ENCODE measurements at regions not wholly inside any gene's neighbourhood (a gene's known extent, or its start where the extent isn't known, plus 50 kb on each side); places are given as distances from the start of the nearest gene placed in this dataset.
"Not testable (repeated sequence)": the region's sequence is repeated elsewhere in the genome, so short reads cannot be mapped to it uniquely, and the experiment has no call there.

- TF ChIP-seq CTCF (IDR thresholded peaks at IDR 0.05) (no peak), POLR2AphosphoS5 (IDR thresholded peaks at IDR 0.05) (no peak), POLR2A (IDR thresholded peaks at IDR 0.05) (no peak), EP300 (IDR thresholded peaks at IDR 0.05) (no peak)
- H3K9me3 ChIP-seq: no peaks in the 10 kb centered on the region
- H3K4me1 ChIP-seq: no peaks in the 10 kb centered on the region
- WGBS, 2 donors (ENCODE audit: low coverage in 1 of 2): 33 to 40% methylated on average over 1 of the region's 1 CpG
- no peak overlapping the region for H3K4me3 ChIP-seq
- H3K27ac ChIP-seq: no peak overlapping the region
- no peaks in the 10 kb centered on the region for H3K27me3 ChIP-seq
- ATAC-seq: no peak
- H3K36me3 ChIP-seq: no peaks in the 10 kb centered on the region
These were observed 863.9 kb upstream of the MANEA start for GRCh38 chr6:94713446-94713845.

GRCh38 chr6:94698773-94699172, 878.6 kb upstream of the MANEA start:
- WGBS, 2 donors (ENCODE audit: low coverage in 1 of 2): 80% methylated on average over 1 of the region's 1 CpG
- H3K4me1 ChIP-seq: no peaks in the 10 kb centered on the region
- no peaks in the 10 kb centered on the region for H3K27me3 ChIP-seq
- no peak for ATAC-seq
- TF ChIP-seq POLR2A (IDR thresholded peaks at IDR 0.05): no peak
- TF ChIP-seq EP300 (IDR thresholded peaks at IDR 0.05): no peak
- TF ChIP-seq CTCF (IDR thresholded peaks at IDR 0.05): no peak
- H3K27ac ChIP-seq: no peak overlapping the region
- no peak overlapping the region for H3K4me3 ChIP-seq
- H3K9me3 ChIP-seq: no peaks in the 10 kb centered on the region
- no peaks in the 10 kb centered on the region for H3K36me3 ChIP-seq

- H3K9me3 ChIP-seq, ATAC-seq, H3K27me3 ChIP-seq, H3K4me3 ChIP-seq, H3K27ac ChIP-seq, H3K36me3 ChIP-seq, H3K4me1 ChIP-seq: not testable (repeated sequence)
- WGBS, 2 donors (ENCODE audit: low coverage in 1 of 2): 88 to 94% methylated on average over 6 of the region's 6 CpGs
These were observed 890.1 kb upstream of the MANEA start for GRCh38 chr6:94687255-94687654.

GRCh38 chr6:94683409-94683808, 893.9 kb upstream of the MANEA start:
- ATAC-seq: no peak
- 73 to 76% methylated on average over 3 of the region's 3 CpGs for WGBS, 2 donors (ENCODE audit: low coverage in 1 of 2)
- H3K4me3 ChIP-seq: no peak overlapping the region
- no peaks in the 10 kb centered on the region for H3K27me3 ChIP-seq
- no peaks in the 10 kb centered on the region for H3K36me3 ChIP-seq
- H3K9me3 ChIP-seq: no peaks in the 10 kb centered on the region
- TF ChIP-seq POLR2A (IDR thresholded peaks at IDR 0.05) (no peak), CTCF (IDR thresholded peaks at IDR 0.05) (no peak), EP300 (IDR thresholded peaks at IDR 0.05) (no peak), POLR2AphosphoS5 (IDR thresholded peaks at IDR 0.05) (no peak)
- no peaks in the 10 kb centered on the region for H3K4me1 ChIP-seq
- no peak overlapping the region for H3K27ac ChIP-seq

GRCh38 chr6:94680669-94681212, 896.6 kb upstream of the MANEA start:
- WGBS, 2 donors (ENCODE audit: low coverage in 1 of 2): 78 to 91% methylated on average over 1 of the region's 1 CpG
- TF ChIP-seq POLR2AphosphoS5 (IDR thresholded peaks at IDR 0.05): no peak
- no peak for TF ChIP-seq CTCF (IDR thresholded peaks at IDR 0.05)
- no peak for TF ChIP-seq POLR2A (IDR thresholded peaks at IDR 0.05)
- no peak for TF ChIP-seq EP300 (IDR thresholded peaks at IDR 0.05)

More at GRCh38 chr6:94680669-94681212, 896.6 kb upstream of the MANEA start:
- H3K4me1 ChIP-seq: no peaks in the 10 kb centered on the region
- no peak overlapping the region for H3K4me3 ChIP-seq
- H3K27me3 ChIP-seq: no peaks in the 10 kb centered on the region
- no peaks in the 10 kb centered on the region for H3K9me3 ChIP-seq
- H3K36me3 ChIP-seq: no peaks in the 10 kb centered on the region
- ATAC-seq: no peak
- H3K27ac ChIP-seq: no peak overlapping the region
